ENCODE measurements at regions not wholly inside any gene's neighbourhood (a gene's known extent, or its start where the extent isn't known, plus 50 kb on each side); places are given as distances from the start of the nearest gene placed in this dataset.
A peak's percentile ranks its signal among the peaks of the same experiment; 100 is the strongest.

DNA sequence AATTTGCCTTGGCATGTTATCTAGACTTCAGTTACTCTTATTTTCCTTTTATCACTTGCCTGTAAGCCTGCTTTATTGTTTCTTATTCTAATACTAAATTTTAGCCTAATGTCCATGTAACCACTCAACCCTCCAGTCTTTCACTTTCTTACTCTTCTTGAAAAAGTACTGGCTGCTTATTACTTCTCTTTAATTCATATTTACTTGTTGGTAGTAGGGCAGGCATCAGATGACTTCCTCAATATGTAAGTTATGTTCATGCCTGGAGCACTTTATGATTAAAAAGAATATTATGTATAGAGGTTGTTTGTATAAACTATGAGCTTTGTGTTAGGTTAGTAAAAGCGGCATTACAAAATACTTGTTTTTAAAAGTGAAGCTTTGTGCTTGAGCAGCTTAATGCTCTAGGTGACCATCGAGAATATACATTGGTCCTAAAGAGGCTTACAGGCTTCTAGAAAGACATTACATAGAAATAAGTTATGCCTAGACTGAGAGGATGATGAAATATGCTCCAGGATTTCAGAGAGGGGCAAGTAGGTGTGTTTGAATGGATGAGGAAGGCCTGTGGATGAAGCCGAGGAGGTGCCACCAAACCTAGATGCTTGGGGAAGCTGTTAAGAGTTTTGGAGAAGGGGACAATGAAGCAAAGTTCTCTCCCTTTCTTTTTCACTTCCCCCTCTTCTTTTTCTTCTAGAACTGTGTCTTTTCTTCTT, 207.1 kb upstream of the HDAC9 start:
- H3K4me3 ChIP-seq, result no peak overlapping the region
- intact Hi-C loops (cut with DNase I, micrococcal nuclease), result no loop called here
- TF ChIP-seq, protein P1, sequence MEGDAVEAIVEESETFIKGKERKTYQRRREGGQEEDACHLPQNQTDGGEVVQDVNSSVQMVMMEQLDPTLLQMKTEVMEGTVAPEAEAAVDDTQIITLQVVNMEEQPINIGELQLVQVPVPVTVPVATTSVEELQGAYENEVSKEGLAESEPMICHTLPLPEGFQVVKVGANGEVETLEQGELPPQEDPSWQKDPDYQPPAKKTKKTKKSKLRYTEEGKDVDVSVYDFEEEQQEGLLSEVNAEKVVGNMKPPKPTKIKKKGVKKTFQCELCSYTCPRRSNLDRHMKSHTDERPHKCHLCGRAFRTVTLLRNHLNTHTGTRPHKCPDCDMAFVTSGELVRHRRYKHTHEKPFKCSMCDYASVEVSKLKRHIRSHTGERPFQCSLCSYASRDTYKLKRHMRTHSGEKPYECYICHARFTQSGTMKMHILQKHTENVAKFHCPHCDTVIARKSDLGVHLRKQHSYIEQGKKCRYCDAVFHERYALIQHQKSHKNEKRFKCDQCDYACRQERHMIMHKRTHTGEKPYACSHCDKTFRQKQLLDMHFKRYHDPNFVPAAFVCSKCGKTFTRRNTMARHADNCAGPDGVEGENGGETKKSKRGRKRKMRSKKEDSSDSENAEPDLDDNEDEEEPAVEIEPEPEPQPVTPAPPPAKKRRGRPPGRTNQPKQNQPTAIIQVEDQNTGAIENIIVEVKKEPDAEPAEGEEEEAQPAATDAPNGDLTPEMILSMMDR (IDR thresholded peaks at IDR 0.05), result no peak
- no peaks in the 10 kb centered on the region for H3K36me3 ChIP-seq (ENCODE audit: low read depth)
- DNase-seq, result no peak
- ATAC-seq, result no peak
- H3K9me3 ChIP-seq, result no peaks in the 10 kb centered on the region
- H3K4me1 ChIP-seq (ENCODE audit: low read depth), result no peaks in the 10 kb centered on the region

DNA sequence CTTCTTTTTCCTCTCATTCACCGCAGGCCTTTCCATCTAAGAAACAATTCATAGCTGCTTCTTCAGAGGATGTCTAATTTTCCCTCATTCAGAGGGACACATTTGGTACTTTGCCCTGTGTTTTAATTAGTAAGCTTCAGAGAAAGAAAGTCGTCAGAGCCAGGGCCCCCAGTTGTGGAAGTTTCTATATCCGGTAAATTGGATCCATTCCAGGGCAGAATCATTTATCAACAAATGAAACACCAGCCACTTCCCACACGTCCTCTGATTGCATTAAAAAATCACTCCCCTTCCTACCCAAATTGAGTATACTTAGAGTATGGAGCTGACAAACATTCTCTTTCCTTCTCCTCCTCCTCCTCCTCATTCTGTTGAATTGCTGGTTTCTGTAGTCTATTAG, 205.8 kb upstream of the HDAC9 start:
- H3K36me3 ChIP-seq (ENCODE audit: low read depth), result no peaks in the 10 kb centered on the region

DNA sequence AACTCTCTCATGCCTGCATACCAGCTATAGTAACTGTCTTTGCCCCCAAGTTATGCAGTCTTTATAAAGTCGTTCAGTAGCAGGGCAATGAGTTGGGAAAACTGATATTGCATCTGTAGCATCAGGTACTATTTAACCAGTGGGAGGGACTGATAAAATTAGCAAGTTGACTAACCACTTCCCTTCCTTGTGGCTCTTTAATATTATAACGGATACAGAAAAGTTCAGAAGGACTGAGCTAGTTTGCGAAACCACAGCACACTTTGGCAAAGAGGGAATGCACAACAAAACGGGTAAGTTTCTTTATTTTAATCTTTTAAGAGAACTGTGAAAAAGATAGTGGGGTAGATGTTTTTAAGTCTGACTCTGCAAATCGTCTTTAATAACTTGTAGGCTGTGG, 205.3 kb upstream of the HDAC9 start:
- no peaks in the 10 kb centered on the region for H3K9me3 ChIP-seq
- H3K4me3 ChIP-seq, result no peak overlapping the region
- TF ChIP-seq, protein P1 (IDR thresholded peaks at IDR 0.05), result no peak
- DNase-seq (no peak), ATAC-seq (peak; percentile 33)
- no peaks in the 10 kb centered on the region for H3K4me1 ChIP-seq (ENCODE audit: low read depth)
- H3K36me3 ChIP-seq (ENCODE audit: low read depth), result no peaks in the 10 kb centered on the region
- intact Hi-C loops (cut with DNase I, micrococcal nuclease), result no loop called here

More for the DNA sequence above, 205.8 kb upstream of the HDAC9 start:
- intact Hi-C loops (cut with DNase I, micrococcal nuclease), result no loop called here
- DNase-seq (no peak), ATAC-seq (no peak)
- Histone ChIP-seq H3K9me3 (no peaks in the 10 kb centered on the region), H3K4me1 (ENCODE audit: low read depth) (no peaks in the 10 kb centered on the region), H3K4me3 (no peak overlapping the region)
- TF ChIP-seq, protein P1 (IDR thresholded peaks at IDR 0.05), result no peak

DNA sequence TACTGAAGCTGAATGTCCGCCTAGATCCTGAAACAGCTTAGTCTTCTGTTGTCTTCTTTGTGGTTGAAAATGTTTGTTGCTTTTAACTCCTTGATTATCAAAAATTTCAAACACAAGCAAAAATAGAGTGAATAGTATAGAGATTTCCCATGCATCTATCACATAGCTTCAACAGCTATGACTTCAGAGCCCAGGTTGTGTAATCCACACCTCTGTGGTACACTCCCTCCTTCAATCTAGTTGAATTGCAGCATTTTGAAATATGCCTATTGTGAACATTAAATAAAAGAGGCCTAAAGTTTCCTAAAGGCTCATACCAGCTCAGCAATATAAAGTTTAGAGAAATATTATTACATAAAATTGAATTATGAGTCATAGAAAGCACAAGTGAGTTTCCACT, 204.7 kb upstream of the HDAC9 start:
- Histone ChIP-seq H3K36me3 (ENCODE audit: low read depth) (no peaks in the 10 kb centered on the region), H3K9me3 (no peaks in the 10 kb centered on the region), H3K4me1 (ENCODE audit: low read depth) (no peaks in the 10 kb centered on the region), H3K4me3 (no peak overlapping the region)
- DNase-seq (no peak), ATAC-seq (no peak)
- TF ChIP-seq, protein P1 (IDR thresholded peaks at IDR 0.05), result no peak
- intact Hi-C loops (cut with DNase I, micrococcal nuclease), result no loop called here

DNA sequence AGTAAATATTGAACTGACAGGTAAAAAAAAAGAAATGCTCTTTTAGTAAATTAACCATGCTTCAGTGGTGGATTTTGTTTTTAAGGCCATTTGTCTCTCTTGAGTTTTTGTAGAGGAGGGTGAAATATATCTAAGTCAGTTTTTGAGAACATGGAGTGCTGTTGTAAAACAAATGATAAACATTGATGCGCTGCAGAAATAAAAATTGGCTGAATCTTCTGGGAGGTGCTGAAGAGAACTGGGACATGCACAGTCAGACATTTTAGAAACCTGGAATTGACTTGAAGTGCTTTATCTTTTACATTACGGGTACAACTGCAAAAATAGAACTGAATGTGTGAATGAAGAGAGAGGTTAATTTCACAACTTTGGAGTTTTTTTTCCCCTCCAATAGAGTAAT, 203.0 kb upstream of the HDAC9 start:
- no peaks in the 10 kb centered on the region for H3K4me1 ChIP-seq (ENCODE audit: low read depth)
- H3K4me3 ChIP-seq, result no peak overlapping the region
- intact Hi-C loops (cut with DNase I, micrococcal nuclease), result no loop called here
- TF ChIP-seq, protein P1 (IDR thresholded peaks at IDR 0.05), result no peak
- ATAC-seq, result no peak
- no peaks in the 10 kb centered on the region for H3K9me3 ChIP-seq
- DNase-seq, result no peak
- no peaks in the 10 kb centered on the region for H3K36me3 ChIP-seq (ENCODE audit: low read depth)

DNA sequence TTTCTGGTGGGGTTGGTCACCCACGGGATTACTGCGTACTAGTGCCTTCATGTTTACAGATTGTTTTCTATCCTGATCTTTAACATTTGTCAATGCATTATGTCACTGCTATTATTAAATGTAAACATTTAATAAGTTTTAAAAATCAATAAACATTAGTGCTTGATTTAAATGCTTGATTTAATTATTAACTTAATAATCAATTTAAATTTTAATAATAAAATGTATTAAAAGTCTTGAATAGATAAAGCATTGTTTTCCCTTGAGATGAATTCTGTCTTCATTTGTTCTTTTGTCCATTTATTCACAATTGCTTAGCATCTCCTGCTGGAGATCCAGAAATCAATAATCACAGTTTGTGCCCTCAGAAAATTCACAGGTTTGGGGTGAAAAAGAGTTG, 201.8 kb upstream of the HDAC9 start:
- H3K4me3 ChIP-seq, result no peak overlapping the region
- intact Hi-C loops (cut with DNase I, micrococcal nuclease), result no loop called here
- no peaks in the 10 kb centered on the region for H3K36me3 ChIP-seq (ENCODE audit: low read depth)
- no peaks in the 10 kb centered on the region for H3K9me3 ChIP-seq
- DNase-seq, result no peak
- TF ChIP-seq, protein P1 (IDR thresholded peaks at IDR 0.05), result no peak
- ATAC-seq, result no peak
- H3K4me1 ChIP-seq (ENCODE audit: low read depth), result no peaks in the 10 kb centered on the region

All from mucosa of descending colon (tissue), 3 donors.